ENCODE measurements at regions not wholly inside any gene's neighbourhood (a gene's known extent, or its start where the extent isn't known, plus 50 kb on each side); places are given as distances from the start of the nearest gene placed in this dataset.

DNA sequence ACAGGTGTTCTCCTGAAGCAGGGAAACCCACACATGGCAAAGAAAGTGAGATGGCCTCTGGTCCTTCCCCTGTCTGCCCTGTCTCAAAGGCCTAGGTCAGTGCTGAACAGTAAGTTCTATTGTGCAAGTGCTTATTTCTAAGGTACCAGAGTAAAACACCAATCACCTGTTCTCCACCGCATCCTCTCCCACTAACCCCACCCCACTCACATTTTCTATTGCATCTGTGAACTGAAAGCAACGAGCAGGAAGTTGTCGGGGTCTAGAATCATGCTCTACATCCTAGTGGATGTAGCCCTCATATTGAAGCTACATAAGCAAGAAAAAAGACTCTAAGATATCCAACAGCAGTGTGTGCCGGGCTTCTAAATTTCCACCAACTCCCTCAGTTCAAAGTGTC, 265.9 kb downstream of the ENC1 start:
- no peak for TF ChIP-seq SMC3 (conservative IDR thresholded peaks at IDR 0.05; ENCODE audit: poor library complexity)
- TF ChIP-seq EZH2 (IDR thresholded peaks at IDR 0.05; ENCODE audit: borderline replicate concordance, insufficient read depth, low read length, poor library complexity, severe bottlenecking): no peak
- TF ChIP-seq, protein P1, sequence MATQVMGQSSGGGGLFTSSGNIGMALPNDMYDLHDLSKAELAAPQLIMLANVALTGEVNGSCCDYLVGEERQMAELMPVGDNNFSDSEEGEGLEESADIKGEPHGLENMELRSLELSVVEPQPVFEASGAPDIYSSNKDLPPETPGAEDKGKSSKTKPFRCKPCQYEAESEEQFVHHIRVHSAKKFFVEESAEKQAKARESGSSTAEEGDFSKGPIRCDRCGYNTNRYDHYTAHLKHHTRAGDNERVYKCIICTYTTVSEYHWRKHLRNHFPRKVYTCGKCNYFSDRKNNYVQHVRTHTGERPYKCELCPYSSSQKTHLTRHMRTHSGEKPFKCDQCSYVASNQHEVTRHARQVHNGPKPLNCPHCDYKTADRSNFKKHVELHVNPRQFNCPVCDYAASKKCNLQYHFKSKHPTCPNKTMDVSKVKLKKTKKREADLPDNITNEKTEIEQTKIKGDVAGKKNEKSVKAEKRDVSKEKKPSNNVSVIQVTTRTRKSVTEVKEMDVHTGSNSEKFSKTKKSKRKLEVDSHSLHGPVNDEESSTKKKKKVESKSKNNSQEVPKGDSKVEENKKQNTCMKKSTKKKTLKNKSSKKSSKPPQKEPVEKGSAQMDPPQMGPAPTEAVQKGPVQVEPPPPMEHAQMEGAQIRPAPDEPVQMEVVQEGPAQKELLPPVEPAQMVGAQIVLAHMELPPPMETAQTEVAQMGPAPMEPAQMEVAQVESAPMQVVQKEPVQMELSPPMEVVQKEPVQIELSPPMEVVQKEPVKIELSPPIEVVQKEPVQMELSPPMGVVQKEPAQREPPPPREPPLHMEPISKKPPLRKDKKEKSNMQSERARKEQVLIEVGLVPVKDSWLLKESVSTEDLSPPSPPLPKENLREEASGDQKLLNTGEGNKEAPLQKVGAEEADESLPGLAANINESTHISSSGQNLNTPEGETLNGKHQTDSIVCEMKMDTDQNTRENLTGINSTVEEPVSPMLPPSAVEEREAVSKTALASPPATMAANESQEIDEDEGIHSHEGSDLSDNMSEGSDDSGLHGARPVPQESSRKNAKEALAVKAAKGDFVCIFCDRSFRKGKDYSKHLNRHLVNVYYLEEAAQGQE (IDR thresholded peaks at IDR 0.05; ENCODE audit: borderline replicate concordance): no peak
- TF ChIP-seq EP300 (conservative IDR thresholded peaks at IDR 0.05; ENCODE audit: poor library complexity, severe bottlenecking): no peak
- TF ChIP-seq POLR2AphosphoS5 (IDR thresholded peaks at IDR 0.05): no peak
- no peak for TF ChIP-seq MXI1 (conservative IDR thresholded peaks at IDR 0.05; ENCODE audit: poor library complexity, severe bottlenecking)
- TF ChIP-seq, protein P2, sequence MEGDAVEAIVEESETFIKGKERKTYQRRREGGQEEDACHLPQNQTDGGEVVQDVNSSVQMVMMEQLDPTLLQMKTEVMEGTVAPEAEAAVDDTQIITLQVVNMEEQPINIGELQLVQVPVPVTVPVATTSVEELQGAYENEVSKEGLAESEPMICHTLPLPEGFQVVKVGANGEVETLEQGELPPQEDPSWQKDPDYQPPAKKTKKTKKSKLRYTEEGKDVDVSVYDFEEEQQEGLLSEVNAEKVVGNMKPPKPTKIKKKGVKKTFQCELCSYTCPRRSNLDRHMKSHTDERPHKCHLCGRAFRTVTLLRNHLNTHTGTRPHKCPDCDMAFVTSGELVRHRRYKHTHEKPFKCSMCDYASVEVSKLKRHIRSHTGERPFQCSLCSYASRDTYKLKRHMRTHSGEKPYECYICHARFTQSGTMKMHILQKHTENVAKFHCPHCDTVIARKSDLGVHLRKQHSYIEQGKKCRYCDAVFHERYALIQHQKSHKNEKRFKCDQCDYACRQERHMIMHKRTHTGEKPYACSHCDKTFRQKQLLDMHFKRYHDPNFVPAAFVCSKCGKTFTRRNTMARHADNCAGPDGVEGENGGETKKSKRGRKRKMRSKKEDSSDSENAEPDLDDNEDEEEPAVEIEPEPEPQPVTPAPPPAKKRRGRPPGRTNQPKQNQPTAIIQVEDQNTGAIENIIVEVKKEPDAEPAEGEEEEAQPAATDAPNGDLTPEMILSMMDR (IDR thresholded peaks at IDR 0.05; ENCODE audit: poor library complexity, severe bottlenecking): no peak
- no peak for TF ChIP-seq RAD21 (conservative IDR thresholded peaks at IDR 0.05)
- no peak for TF ChIP-seq TAF1 (IDR thresholded peaks at IDR 0.05; ENCODE audit: low read depth)
- Histone ChIP-seq H3K9ac (ENCODE audit: low read length) (no peak overlapping the region), H3F3A (ENCODE audit: insufficient read depth, low read length, poor library complexity, severe bottlenecking) (no peaks in the 10 kb centered on the region), H3K9me3 (ENCODE audit: low read length) (no peaks in the 10 kb centered on the region), H2AFZ (ENCODE audit: low read depth, low read length) (no peak overlapping the region), H3K27ac (ENCODE audit: low read length) (no peak overlapping the region), H3K9me2 (ENCODE audit: insufficient read depth, low read length) (no peaks in the 10 kb centered on the region), H3K36me3 (ENCODE audit: insufficient read depth, low read length) (no peaks in the 10 kb centered on the region), H3K79me2 (replicated peaks; ENCODE audit: insufficient read depth, low read length) (no peaks in the 10 kb centered on the region), H3K27me3 (ENCODE audit: insufficient read depth, low read depth, low read length) (no peaks in the 10 kb centered on the region), H3K4me2 (ENCODE audit: low read length) (no peak overlapping the region), H4K20me1 (ENCODE audit: insufficient read depth) (no peaks in the 10 kb centered on the region), H3K4me3 (ENCODE audit: low read length) (no peak overlapping the region)

DNA sequence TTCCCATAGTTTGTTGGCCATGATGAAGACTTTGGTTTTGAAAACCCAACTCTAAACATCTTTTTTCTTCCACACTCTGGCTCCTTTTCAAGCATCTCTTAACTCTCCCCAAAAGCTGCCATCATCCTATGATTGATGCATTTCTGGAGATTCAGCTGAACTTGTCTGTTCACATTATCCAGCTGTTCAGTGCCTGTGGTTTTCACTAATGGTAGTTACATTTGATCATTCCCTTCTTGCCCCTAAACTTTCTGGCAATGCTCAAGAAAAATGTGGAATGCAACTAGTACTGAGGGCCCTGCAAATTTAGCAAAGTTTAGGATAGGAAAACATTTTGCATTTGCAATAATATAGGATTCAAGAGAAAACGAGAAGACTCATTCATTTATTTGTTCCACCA, 267.5 kb downstream of the ENC1 start:
- TF ChIP-seq POLR2AphosphoS5 (IDR thresholded peaks at IDR 0.05) (no peak), SMC3 (conservative IDR thresholded peaks at IDR 0.05; ENCODE audit: poor library complexity) (no peak), MXI1 (conservative IDR thresholded peaks at IDR 0.05; ENCODE audit: poor library complexity, severe bottlenecking) (no peak), TAF1 (IDR thresholded peaks at IDR 0.05; ENCODE audit: low read depth) (no peak), RAD21 (conservative IDR thresholded peaks at IDR 0.05) (no peak), EP300 (conservative IDR thresholded peaks at IDR 0.05; ENCODE audit: poor library complexity, severe bottlenecking) (no peak), EZH2 (IDR thresholded peaks at IDR 0.05; ENCODE audit: borderline replicate concordance, insufficient read depth, low read length, poor library complexity, severe bottlenecking) (no peak)
- TF ChIP-seq, protein P2 (IDR thresholded peaks at IDR 0.05; ENCODE audit: poor library complexity, severe bottlenecking): no peak
- TF ChIP-seq, protein P1 (IDR thresholded peaks at IDR 0.05; ENCODE audit: borderline replicate concordance): no peak
- Histone ChIP-seq H3K9me3 (ENCODE audit: low read length) (no peaks in the 10 kb centered on the region), H3K27me3 (ENCODE audit: insufficient read depth, low read depth, low read length) (no peaks in the 10 kb centered on the region), H2AFZ (ENCODE audit: low read depth, low read length) (no peak overlapping the region), H3K27ac (ENCODE audit: low read length) (no peak overlapping the region), H3K4me3 (ENCODE audit: low read length) (no peak overlapping the region), H3K9ac (ENCODE audit: low read length) (no peak overlapping the region), H3F3A (ENCODE audit: insufficient read depth, low read length, poor library complexity, severe bottlenecking) (no peaks in the 10 kb centered on the region), H3K4me2 (ENCODE audit: low read length) (no peak overlapping the region), H3K9me2 (ENCODE audit: insufficient read depth, low read length) (no peaks in the 10 kb centered on the region), H4K20me1 (ENCODE audit: insufficient read depth) (no peaks in the 10 kb centered on the region), H3K36me3 (ENCODE audit: insufficient read depth, low read length) (no peaks in the 10 kb centered on the region), H3K79me2 (replicated peaks; ENCODE audit: insufficient read depth, low read length) (no peaks in the 10 kb centered on the region)
